T-helper 17 cell (primary cell): ENCODE measurements at regions not wholly inside any gene's neighbourhood (a gene's known extent, or its start where the extent isn't known, plus 50 kb on each side); places are given as distances from the start of the nearest gene placed in this dataset.

Experiments
- ATAC-seq: fragments of 150-1000 bp; cut with Tn5 transposase; 2 replicates; pipeline ENCODE4 v1.10.0; 2021; ENCODE audit warnings: mild to moderate bottlenecking, moderate library complexity
- DNase-seq, 3 donors: peaks; one replicate each; pipeline versions ENCODE4 v3.0.0 to v3.0.0-alpha.2; 2020 to 2021
- H3K9me3 ChIP-seq: one replicate; pipeline ENCODE4 v1.7.0; 2013; ENCODE audit warnings: low read length, mild to moderate bottlenecking; ENCODE audit not compliant: control insufficient read depth, poor library complexity, severe bottlenecking
- H3K27ac Mint-ChIP-seq: one replicate; pipeline ENCODE4 v1.8.0; 2022; ENCODE audit warnings: mild to moderate bottlenecking, moderate library complexity, mixed read lengths
- H3K27me3 Mint-ChIP-seq: one replicate; pipeline ENCODE4 v1.8.0; 2022; ENCODE audit warnings: mixed read lengths
- H3K36me3 Mint-ChIP-seq: one replicate; pipeline ENCODE4 v1.8.0; 2022; ENCODE audit warnings: low read depth, mixed read lengths
- H3K4me1 Mint-ChIP-seq: one replicate; pipeline ENCODE4 v1.8.0; 2022; ENCODE audit warnings: mild to moderate bottlenecking, mixed read lengths
- H3K4me3 Mint-ChIP-seq: one replicate; pipeline ENCODE4 v1.8.0; 2022; ENCODE audit warnings: mild to moderate bottlenecking, moderate library complexity, mixed read lengths

DNA sequence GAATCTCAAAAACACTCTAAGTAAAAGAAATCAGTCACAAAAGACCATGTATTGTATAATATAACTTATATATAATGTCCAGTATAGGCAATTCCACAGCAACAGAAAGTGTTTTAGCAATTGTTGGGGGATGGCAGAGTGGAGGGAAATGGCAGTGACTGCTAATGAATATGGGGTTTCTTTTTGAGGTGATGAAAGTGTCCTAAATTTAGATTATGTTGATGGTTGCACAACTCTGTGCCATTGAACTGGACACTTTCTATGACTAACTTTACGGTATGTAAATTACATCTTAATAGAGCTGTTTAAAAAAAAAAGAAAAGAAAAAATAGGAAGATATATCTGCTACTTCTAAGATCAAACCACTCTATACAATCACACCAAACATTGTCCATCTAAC lies 124.9 kb upstream of the ZNF462 start:
- H3K9me3 ChIP-seq = no peaks in the 10 kb centered on the region
- H3K36me3 Mint-ChIP-seq = no peaks in the 10 kb centered on the region
- H3K27ac Mint-ChIP-seq = no peak overlapping the region
- H3K27me3 Mint-ChIP-seq = no peaks in the 10 kb centered on the region
- H3K4me3 Mint-ChIP-seq = no peak overlapping the region
- DNase-seq = no peak
- ATAC-seq = no peak
- no peaks in the 10 kb centered on the region for H3K4me1 Mint-ChIP-seq

- ATAC-seq = no peak
- H3K4me1 Mint-ChIP-seq = no peaks in the 10 kb centered on the region
- no peaks in the 10 kb centered on the region for H3K9me3 ChIP-seq
- no peak overlapping the region for H3K4me3 Mint-ChIP-seq
- no peaks in the 10 kb centered on the region for H3K36me3 Mint-ChIP-seq
- no peak overlapping the region for H3K27ac Mint-ChIP-seq
- no peaks in the 10 kb centered on the region for H3K27me3 Mint-ChIP-seq
- no peak for DNase-seq
These were observed 117.5 kb upstream of the ZNF462 start for GRCh38 chr9:106745457-106745856.

GRCh38 chr9:106745876-106746275 lies 117.1 kb upstream of the ZNF462 start:
- Mint-ChIP-seq H3K27me3 (no peaks in the 10 kb centered on the region), H3K27ac (no peak overlapping the region), H3K36me3 (no peaks in the 10 kb centered on the region), H3K4me1 (no peaks in the 10 kb centered on the region), H3K4me3 (no peak overlapping the region)
- ATAC-seq (no peak), DNase-seq (no peak)
- H3K9me3 ChIP-seq = no peaks in the 10 kb centered on the region

GRCh38 chr9:106751681-106752080 lies 111.3 kb upstream of the ZNF462 start:
- Mint-ChIP-seq H3K27me3 (no peaks in the 10 kb centered on the region), H3K4me1 (no peaks in the 10 kb centered on the region)
- ATAC-seq = no peak

GRCh38 chr9:106752581-106752980 lies 110.4 kb upstream of the ZNF462 start:
- no peak overlapping the region for H3K27ac Mint-ChIP-seq
- no peak for DNase-seq
- no peaks in the 10 kb centered on the region for H3K27me3 Mint-ChIP-seq
- no peak overlapping the region for H3K4me3 Mint-ChIP-seq
- ATAC-seq = no peak
- H3K4me1 Mint-ChIP-seq = no peaks in the 10 kb centered on the region
- no peaks in the 10 kb centered on the region for H3K9me3 ChIP-seq
- no peaks in the 10 kb centered on the region for H3K36me3 Mint-ChIP-seq

More at GRCh38 chr9:106751681-106752080, 111.3 kb upstream of the ZNF462 start:
- no peaks in the 10 kb centered on the region for H3K36me3 Mint-ChIP-seq
- H3K27ac Mint-ChIP-seq = no peak overlapping the region
- H3K4me3 Mint-ChIP-seq = no peak overlapping the region
- no peak for DNase-seq
- H3K9me3 ChIP-seq = no peaks in the 10 kb centered on the region

DNA sequence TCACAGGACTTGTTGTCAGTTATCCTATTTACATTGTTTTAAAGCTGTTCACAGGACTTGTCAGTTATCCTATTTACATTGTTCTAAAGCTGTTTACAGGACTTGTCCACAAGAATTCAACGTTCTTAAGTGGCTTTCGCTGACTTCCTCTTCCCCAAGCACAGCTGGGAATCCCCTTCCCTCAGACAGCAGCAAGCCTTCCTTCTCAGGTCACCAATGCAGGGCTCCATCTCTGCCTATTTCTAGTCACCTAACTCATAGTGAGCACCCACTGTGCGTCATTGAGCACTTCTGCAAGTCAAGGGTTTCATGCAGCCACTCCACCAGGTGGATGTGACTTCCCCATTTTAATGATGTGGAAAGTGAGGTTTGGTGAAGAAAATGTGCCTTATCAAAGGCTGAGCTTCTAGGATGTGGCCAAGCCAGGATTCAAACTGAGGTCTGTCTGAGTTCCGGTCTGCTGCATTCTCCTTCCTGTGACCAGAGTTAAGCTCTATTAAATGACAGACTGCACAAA lies 109.8 kb upstream of the ZNF462 start:
- no peak overlapping the region for H3K4me3 Mint-ChIP-seq
- H3K36me3 Mint-ChIP-seq = no peaks in the 10 kb centered on the region
- no peaks in the 10 kb centered on the region for H3K9me3 ChIP-seq
- DNase-seq (no peak), ATAC-seq (no peak)
- H3K27ac Mint-ChIP-seq = no peak overlapping the region
- H3K27me3 Mint-ChIP-seq = no peaks in the 10 kb centered on the region
- H3K4me1 Mint-ChIP-seq = no peaks in the 10 kb centered on the region

DNA sequence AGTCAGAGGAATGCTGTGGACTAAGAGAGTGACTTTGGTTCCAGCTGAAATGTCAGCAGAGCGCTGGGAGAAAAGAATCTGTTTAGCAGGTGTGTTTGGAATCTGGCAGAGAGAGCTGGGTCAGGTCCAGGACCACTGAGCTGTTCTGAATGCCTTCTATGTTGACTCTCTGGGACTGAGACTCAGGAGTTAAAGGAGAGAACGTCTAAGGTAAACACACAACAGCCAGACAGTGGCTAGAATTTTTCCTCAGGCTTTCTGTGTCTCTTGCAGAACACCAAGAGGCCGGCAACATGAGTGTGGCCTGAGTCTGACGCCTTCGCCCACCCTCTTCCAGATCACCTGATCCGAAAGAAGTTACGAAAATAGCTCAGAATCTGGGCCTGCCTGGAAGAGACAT lies 107.2 kb upstream of the ZNF462 start:
- Mint-ChIP-seq H3K4me3 (no peak overlapping the region), H3K27ac (no peak overlapping the region), H3K36me3 (no peaks in the 10 kb centered on the region), H3K27me3 (no peaks in the 10 kb centered on the region), H3K4me1 (no peaks in the 10 kb centered on the region)
- ATAC-seq = no peak
- H3K9me3 ChIP-seq = no peaks in the 10 kb centered on the region
- DNase-seq = no peak

DNA sequence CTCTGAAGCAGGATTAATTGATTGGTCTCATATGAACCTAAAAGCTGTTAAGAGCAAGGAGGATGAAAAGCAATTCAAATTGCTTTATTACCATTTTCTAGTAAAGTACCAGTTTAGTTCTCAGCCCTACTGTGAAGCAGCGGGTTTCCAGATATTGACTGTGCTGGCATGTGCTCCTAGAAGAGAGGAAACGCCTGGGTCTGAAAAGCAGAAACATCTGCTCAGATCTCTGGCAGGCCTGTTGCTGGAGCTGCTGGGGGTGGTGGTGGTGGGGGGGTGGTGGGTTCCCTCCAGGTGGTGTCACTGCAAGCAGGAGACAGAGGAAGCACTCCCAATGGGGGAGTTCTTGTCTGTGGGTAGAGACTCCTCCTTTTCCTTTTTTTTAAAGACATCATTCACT lies 105.5 kb upstream of the ZNF462 start:
- Mint-ChIP-seq H3K27ac (no peak overlapping the region), H3K27me3 (no peaks in the 10 kb centered on the region), H3K4me1 (no peaks in the 10 kb centered on the region), H3K4me3 (no peak overlapping the region), H3K36me3 (no peaks in the 10 kb centered on the region)
- DNase-seq = no peak
- no peak for ATAC-seq
- no peaks in the 10 kb centered on the region for H3K9me3 ChIP-seq

DNA sequence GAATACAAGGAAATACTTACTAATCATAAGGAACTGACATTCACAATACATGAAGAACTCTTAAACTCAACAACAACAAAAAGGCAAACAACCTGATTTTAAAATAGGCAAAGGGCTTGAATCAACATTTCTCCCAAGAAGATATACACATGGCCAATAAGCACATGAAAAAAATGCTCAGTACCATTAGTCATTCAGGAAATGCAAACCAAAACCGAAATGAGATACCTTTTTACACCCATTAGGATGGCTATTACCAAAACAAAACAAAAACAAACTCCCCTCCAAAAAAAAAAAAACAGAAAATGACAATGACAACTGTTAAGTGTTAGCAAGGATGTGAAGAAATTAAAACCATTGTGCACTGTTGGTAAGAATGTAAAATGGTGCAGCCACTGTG lies 104.1 kb upstream of the ZNF462 start:
- H3K9me3 ChIP-seq = no peaks in the 10 kb centered on the region
- Mint-ChIP-seq H3K4me3 (no peak overlapping the region), H3K4me1 (no peaks in the 10 kb centered on the region), H3K27ac (no peak overlapping the region), H3K27me3 (no peaks in the 10 kb centered on the region), H3K36me3 (no peaks in the 10 kb centered on the region)
- ATAC-seq = no peak
- no peak for DNase-seq

DNA sequence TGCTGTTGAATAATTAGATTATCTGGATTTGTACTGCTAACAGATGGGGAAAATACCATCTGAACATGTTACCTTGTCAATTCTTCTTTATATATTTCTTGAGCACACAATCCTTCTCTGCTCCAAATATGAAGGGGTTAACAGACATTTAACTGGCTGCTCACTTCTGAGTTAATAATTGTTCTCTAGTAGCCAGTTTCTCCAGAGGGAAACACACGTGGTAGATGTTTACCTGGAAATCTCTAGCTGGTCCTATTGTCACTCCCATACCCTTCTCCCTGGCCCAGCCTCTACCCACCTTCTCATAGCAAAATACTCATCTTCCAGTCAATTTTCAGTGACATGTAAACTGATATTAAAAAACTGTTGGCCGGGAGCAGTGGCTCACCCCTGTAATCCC lies 101.5 kb upstream of the ZNF462 start:
- H3K4me1 Mint-ChIP-seq = no peaks in the 10 kb centered on the region
- no peaks in the 10 kb centered on the region for H3K9me3 ChIP-seq
- DNase-seq (no peak), ATAC-seq (no peak)
- no peaks in the 10 kb centered on the region for H3K27me3 Mint-ChIP-seq
- no peak overlapping the region for H3K27ac Mint-ChIP-seq
- H3K4me3 Mint-ChIP-seq = no peak overlapping the region
- no peaks in the 10 kb centered on the region for H3K36me3 Mint-ChIP-seq

DNA sequence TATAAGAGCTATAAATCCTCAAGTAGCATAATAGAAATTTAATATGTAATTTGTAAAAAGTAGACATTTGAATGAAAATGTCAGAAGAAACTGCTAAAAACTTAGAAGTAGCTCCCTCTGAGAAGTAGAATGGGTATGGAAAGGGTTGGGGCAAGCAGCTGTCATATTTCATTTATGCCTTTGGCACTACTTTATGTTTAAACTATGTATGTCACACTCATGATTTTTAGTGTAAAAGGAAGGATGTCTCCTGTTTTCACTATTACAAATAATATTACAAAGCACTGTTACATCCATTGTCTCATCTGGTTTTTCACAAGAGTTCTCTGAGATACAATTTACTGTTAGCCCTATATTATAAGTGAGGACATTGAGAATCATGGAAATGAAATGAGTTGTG lies 96.3 kb upstream of the ZNF462 start:
- Mint-ChIP-seq H3K27ac (no peak overlapping the region), H3K36me3 (no peaks in the 10 kb centered on the region)

GRCh38 chr9:106769331-106769730 lies 93.6 kb upstream of the ZNF462 start:
- H3K4me1 Mint-ChIP-seq = no peaks in the 10 kb centered on the region
- H3K27me3 Mint-ChIP-seq = no peaks in the 10 kb centered on the region
- no peak for DNase-seq
- no peaks in the 10 kb centered on the region for H3K36me3 Mint-ChIP-seq
- no peak for ATAC-seq
- H3K27ac Mint-ChIP-seq = no peak overlapping the region
- no peak overlapping the region for H3K4me3 Mint-ChIP-seq
- no peaks in the 10 kb centered on the region for H3K9me3 ChIP-seq

More for the DNA sequence above, 96.3 kb upstream of the ZNF462 start:
- ATAC-seq (no peak), DNase-seq (no peak)
- H3K27me3 Mint-ChIP-seq = no peaks in the 10 kb centered on the region
- H3K4me1 Mint-ChIP-seq = no peaks in the 10 kb centered on the region
- H3K4me3 Mint-ChIP-seq = no peak overlapping the region
- H3K9me3 ChIP-seq = no peaks in the 10 kb centered on the region

GRCh38 chr9:106771608-106772007 lies 91.4 kb upstream of the ZNF462 start:
- H3K9me3 ChIP-seq = no peaks in the 10 kb centered on the region
- no peak overlapping the region for H3K4me3 Mint-ChIP-seq
- no peaks in the 10 kb centered on the region for H3K27me3 Mint-ChIP-seq
- no peak overlapping the region for H3K27ac Mint-ChIP-seq
- ATAC-seq (no peak), DNase-seq (no peak)
- H3K36me3 Mint-ChIP-seq = no peaks in the 10 kb centered on the region
- no peaks in the 10 kb centered on the region for H3K4me1 Mint-ChIP-seq

- no peak overlapping the region for H3K27ac Mint-ChIP-seq
- no peaks in the 10 kb centered on the region for H3K9me3 ChIP-seq
- ATAC-seq (no peak), DNase-seq (no peak)
- H3K4me1 Mint-ChIP-seq = no peaks in the 10 kb centered on the region
- H3K27me3 Mint-ChIP-seq = no peaks in the 10 kb centered on the region
- H3K36me3 Mint-ChIP-seq = no peaks in the 10 kb centered on the region
- H3K4me3 Mint-ChIP-seq = no peak overlapping the region
These were observed 90.3 kb upstream of the ZNF462 start for GRCh38 chr9:106772523-106773290.
